ENCODE measurements at regions not wholly inside any gene's neighbourhood (a gene's known extent, or its start where the extent isn't known, plus 50 kb on each side); places are given as distances from the start of the nearest gene placed in this dataset.
A peak's percentile ranks its signal among the peaks of the same experiment; 100 is the strongest.

GRCh38 chr4:27305246-27305645, 444.6 kb downstream of the STIM2 start:
- H3K4me3 ChIP-seq (ENCODE audit: low read length) = no peak overlapping the region
- no peak for TF ChIP-seq CTCF (IDR thresholded peaks at IDR 0.05; ENCODE audit: insufficient read depth, low read depth, low read length, missing control alignments)
- no peak for DNase-seq (ENCODE audit: low read depth)

- no peak for DNase-seq (ENCODE audit: low read depth)
- no peak overlapping the region for H3K4me3 ChIP-seq (ENCODE audit: low read length)
- TF ChIP-seq CTCF (IDR thresholded peaks at IDR 0.05; ENCODE audit: insufficient read depth, low read depth, low read length, missing control alignments) = no peak
Measured at GRCh38 chr4:27308379-27308778, 447.7 kb downstream of the STIM2 start.

- no peak for DNase-seq (ENCODE audit: low read depth)
- H3K4me3 ChIP-seq (ENCODE audit: low read length) = no peak overlapping the region
- no peak for TF ChIP-seq CTCF (IDR thresholded peaks at IDR 0.05; ENCODE audit: insufficient read depth, low read depth, low read length, missing control alignments)
Measured at GRCh38 chr4:27315625-27316024, 455.0 kb downstream of the STIM2 start.

- no peak overlapping the region for H3K4me3 ChIP-seq (ENCODE audit: low read length)
- no peak for DNase-seq (ENCODE audit: low read depth)
- TF ChIP-seq CTCF (IDR thresholded peaks at IDR 0.05; ENCODE audit: insufficient read depth, low read depth, low read length, missing control alignments) = no peak
Measured at GRCh38 chr4:27316176-27316575, 455.5 kb downstream of the STIM2 start.

- peak; percentile 32 for TF ChIP-seq CTCF (IDR thresholded peaks at IDR 0.05; ENCODE audit: insufficient read depth, low read depth, low read length, missing control alignments)
- H3K4me3 ChIP-seq (ENCODE audit: low read length) = no peak overlapping the region
- peak; percentile 36 for DNase-seq (ENCODE audit: low read depth)
Measured at GRCh38 chr4:27318740-27319139, 458.1 kb downstream of the STIM2 start.

- DNase-seq (ENCODE audit: low read depth) = no peak
- TF ChIP-seq CTCF (IDR thresholded peaks at IDR 0.05; ENCODE audit: insufficient read depth, low read depth, low read length, missing control alignments) = no peak
Measured at GRCh38 chr4:27326991-27327390, 466.4 kb downstream of the STIM2 start.

GRCh38 chr4:27327421-27328181, 467.0 kb downstream of the STIM2 start:
- no peak for TF ChIP-seq CTCF (IDR thresholded peaks at IDR 0.05; ENCODE audit: insufficient read depth, low read depth, low read length, missing control alignments)
- DNase-seq (ENCODE audit: low read depth) = peak; percentile 1
- H3K4me3 ChIP-seq (ENCODE audit: low read length) = no peak overlapping the region

More at GRCh38 chr4:27326991-27327390, 466.4 kb downstream of the STIM2 start:
- H3K4me3 ChIP-seq (ENCODE audit: low read length) = no peak overlapping the region
